WI38 (cell line): ENCODE measurements at regions not wholly inside any gene's neighbourhood (a gene's known extent, or its start where the extent isn't known, plus 50 kb on each side); places are given as distances from the start of the nearest gene placed in this dataset.

Experiments used
- H3K4me3 ChIP-seq: 2 replicates; pipeline ENCODE4 v1.5.1; 2011; ENCODE audit warnings: low read depth, mild to moderate bottlenecking, control low read depth, low read length
- CTCF ChIP-seq: IDR thresholded peaks from 2 replicates; pipeline ENCODE4 v1.5.1; 2012; ENCODE audit warnings: low read depth, mild to moderate bottlenecking, control low read depth, low read length

GRCh38 chr2:12341920-12342319, 374.8 kb upstream of the TRIB2 start:
- TF ChIP-seq CTCF: no peak
- H3K4me3 ChIP-seq: no peak overlapping the region

DNA sequence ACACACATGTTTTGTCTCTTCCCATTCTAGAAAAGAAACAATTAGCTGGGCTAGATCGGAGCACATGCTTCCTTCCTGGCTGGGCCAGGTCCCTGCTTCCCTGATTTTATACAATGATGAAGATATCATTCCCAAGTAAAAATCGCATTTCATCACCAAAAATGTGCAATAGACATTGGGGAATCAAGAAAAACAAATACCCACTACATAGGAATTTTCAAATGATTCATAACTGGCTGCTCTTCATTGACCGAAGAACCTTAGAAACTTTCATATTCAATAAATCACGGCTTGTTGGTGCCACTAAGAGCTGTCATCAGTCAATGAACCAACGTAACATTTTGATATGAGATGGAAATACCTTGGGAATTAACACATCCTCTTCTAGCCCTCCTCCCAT, 373.6 kb upstream of the TRIB2 start:
- TF ChIP-seq CTCF: no peak
- no peak overlapping the region for H3K4me3 ChIP-seq

- H3K4me3 ChIP-seq: no peak overlapping the region
- TF ChIP-seq CTCF: no peak
These were observed 369.7 kb upstream of the TRIB2 start for GRCh38 chr2:12347066-12347493.

DNA sequence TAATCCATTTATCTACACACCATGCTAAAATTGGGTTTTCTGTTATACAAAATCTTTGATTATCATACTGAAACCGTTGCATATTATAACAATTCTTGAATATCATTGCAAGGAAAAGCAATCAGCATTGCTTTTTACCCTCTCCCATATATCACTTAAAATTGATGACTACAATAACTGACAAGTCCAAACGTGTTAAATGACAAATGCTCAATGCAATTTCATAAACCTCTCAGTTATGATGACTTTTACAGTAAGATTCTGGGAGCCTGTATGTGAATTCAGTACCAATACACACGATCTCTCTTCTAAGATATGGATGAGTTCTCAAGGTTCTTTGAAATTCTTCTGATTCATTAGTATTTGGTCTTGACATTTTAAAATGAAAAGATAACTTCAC, 368.5 kb upstream of the TRIB2 start:
- H3K4me3 ChIP-seq: no peak overlapping the region
- no peak for TF ChIP-seq CTCF

DNA sequence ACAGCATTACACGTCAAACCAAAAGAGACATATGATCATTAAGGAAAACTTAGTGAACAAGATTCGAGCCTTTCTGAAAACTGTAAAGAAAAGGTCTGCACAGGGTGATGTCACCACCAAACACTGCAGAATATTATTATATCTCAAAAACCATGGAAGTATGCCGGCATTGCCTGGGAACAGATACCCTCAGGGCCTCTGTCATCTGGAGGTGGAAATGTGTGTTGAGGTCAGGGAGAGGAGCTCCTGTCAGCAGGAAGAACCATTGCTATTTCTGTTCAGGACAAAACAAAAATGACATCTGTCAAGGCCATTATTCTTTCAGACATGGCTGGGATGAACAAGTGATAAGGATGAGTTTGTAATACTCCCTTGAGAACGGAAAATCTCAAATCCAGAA, 365.9 kb upstream of the TRIB2 start:
- TF ChIP-seq CTCF: no peak
- no peak overlapping the region for H3K4me3 ChIP-seq

DNA sequence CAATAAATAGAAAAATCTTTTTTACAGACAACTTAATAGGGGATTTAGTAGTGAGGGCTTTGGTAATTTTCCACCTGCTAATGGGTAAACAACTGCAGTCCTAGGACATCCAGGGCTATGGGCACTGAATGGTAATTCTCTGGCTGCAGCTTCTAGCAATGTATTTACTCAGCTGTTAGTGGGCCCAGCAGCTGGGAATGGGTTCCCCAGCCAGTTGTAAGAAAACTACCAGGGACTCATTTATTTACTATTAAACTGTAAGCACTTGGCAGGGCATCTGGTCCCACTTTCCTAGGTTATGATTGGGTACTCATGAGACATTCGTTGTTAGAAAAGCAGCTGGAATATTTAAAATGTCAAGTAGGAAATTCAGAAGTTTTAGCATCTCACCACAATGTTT, 363.8 kb upstream of the TRIB2 start:
- no peak overlapping the region for H3K4me3 ChIP-seq
- TF ChIP-seq CTCF: no peak

DNA sequence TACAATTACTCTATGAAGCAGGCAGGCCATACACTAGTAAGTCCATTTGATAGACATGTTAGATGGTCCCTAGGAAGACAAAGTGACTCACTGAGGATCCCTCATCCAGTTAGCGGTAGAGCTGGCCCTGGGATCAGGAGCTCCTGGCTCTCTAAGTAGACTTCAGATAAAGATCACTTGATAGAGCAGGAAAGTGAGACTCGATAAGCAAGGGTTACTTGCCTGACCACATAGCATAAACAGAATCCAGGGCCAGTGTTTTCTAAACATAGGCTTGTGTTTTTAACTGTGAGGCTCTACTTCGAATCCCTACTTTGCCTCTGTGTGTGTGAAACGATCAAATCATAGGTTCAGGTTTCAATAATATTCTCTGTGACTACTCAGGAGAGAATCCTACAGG, 355.2 kb upstream of the TRIB2 start:
- H3K4me3 ChIP-seq: no peak overlapping the region
- no peak for TF ChIP-seq CTCF

DNA sequence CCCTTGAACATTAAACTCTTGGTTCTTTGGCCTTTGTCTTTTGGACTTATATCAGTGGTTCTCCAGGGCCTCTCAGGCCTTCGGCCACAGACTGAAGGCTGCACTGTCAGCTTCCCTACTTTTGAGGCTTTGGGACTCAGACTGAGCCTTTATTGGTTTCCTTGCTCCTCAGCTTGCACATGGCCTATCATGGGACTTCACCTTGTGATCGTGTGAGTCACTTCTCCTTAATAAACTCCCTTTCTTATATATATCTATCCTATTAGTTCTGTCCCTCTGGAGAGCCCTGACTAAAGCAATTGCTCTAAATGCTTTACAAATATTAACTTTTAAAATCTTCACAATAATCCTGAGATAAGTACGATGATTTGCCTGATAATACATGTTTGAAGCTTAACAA, 353.6 kb upstream of the TRIB2 start:
- TF ChIP-seq CTCF: no peak
- no peak overlapping the region for H3K4me3 ChIP-seq
